Type B pancreatic cell (in vitro differentiated cells): ENCODE measurements at regions not wholly inside any gene's neighbourhood (a gene's known extent, or its start where the extent isn't known, plus 50 kb on each side); places are given as distances from the start of the nearest gene placed in this dataset.

Source experiments
- DNase-seq: peaks from one replicate; pipeline ENCODE4 v3.0.0; 2021; ENCODE audit warnings: mixed read lengths; ENCODE audit not compliant: unreplicated experiment; ENCODE audit errors: extremely low spot score
- H3K27ac Mint-ChIP-seq: 2 replicates; pipeline ENCODE4 v1.8.0; 2021; ENCODE audit warnings: mild to moderate bottlenecking, mixed read lengths
- H3K27me3 Mint-ChIP-seq: 2 replicates; pipeline ENCODE4 v1.8.0; 2021; ENCODE audit warnings: mixed read lengths
- H3K36me3 Mint-ChIP-seq: 2 replicates; pipeline ENCODE4 v1.8.0; 2021; ENCODE audit warnings: mixed read lengths
- H3K4me1 Mint-ChIP-seq: one replicate; pipeline ENCODE4 v1.8.0; 2021; ENCODE audit warnings: mixed read lengths; ENCODE audit not compliant: unreplicated experiment
- H3K4me3 Mint-ChIP-seq: 2 replicates; pipeline ENCODE4 v1.8.0; 2021; ENCODE audit warnings: mild to moderate bottlenecking, mixed read lengths
- H3K9me3 Mint-ChIP-seq: 2 replicates; pipeline ENCODE4 v1.8.0; 2021; ENCODE audit warnings: mixed read lengths
- CTCF ChIP-seq: fragments of 200-600 bp; sonication (generic); conservative IDR thresholded peaks from 2 replicates; pipeline ENCODE4 v1.5.0; 2021; ENCODE audit warnings: antibody characterized with exemption, mild to moderate bottlenecking

GRCh38 chr10:118950190-118950680 lies 79.3 kb upstream of the NANOS1 start:
- Mint-ChIP-seq H3K9me3 (no peaks in the 10 kb centered on the region), H3K4me3 (no peak overlapping the region), H3K27ac (no peak overlapping the region), H3K4me1 (peaks cover 26% of the 10 kb centered on the region), H3K27me3 (no peaks in the 10 kb centered on the region), H3K36me3 (no peaks in the 10 kb centered on the region)
- TF ChIP-seq CTCF = no peak
- DNase-seq = peak; percentile 24

- TF ChIP-seq CTCF = no peak
- H3K9me3 Mint-ChIP-seq = no peaks in the 10 kb centered on the region
- peaks cover 26% of the 10 kb centered on the region for H3K4me1 Mint-ChIP-seq
- no peaks in the 10 kb centered on the region for H3K27me3 Mint-ChIP-seq
- no peak overlapping the region for H3K27ac Mint-ChIP-seq
- H3K36me3 Mint-ChIP-seq = no peaks in the 10 kb centered on the region
- no peak overlapping the region for H3K4me3 Mint-ChIP-seq
- DNase-seq = no peak
These were observed 78.4 kb upstream of the NANOS1 start for GRCh38 chr10:118950997-118951637.

GRCh38 chr10:118952493-118953295 lies 76.8 kb upstream of the NANOS1 start:
- Mint-ChIP-seq H3K27me3 (no peaks in the 10 kb centered on the region), H3K27ac (no peak overlapping the region), H3K9me3 (no peaks in the 10 kb centered on the region), H3K4me3 (no peak overlapping the region), H3K4me1 (peaks cover 26% of the 10 kb centered on the region), H3K36me3 (no peaks in the 10 kb centered on the region)
- no peak for TF ChIP-seq CTCF
- DNase-seq = peak; percentile 51

- Mint-ChIP-seq H3K27ac (no peak overlapping the region), H3K4me1 (peaks cover 26% of the 10 kb centered on the region), H3K27me3 (no peaks in the 10 kb centered on the region), H3K9me3 (no peaks in the 10 kb centered on the region), H3K36me3 (no peaks in the 10 kb centered on the region), H3K4me3 (no peak overlapping the region)
- no peak for TF ChIP-seq CTCF
- peak; percentile 24 for DNase-seq
These were observed 75.7 kb upstream of the NANOS1 start for GRCh38 chr10:118953598-118954393.

- DNase-seq = peak; percentile 36
- Mint-ChIP-seq H3K27ac (no peak overlapping the region), H3K27me3 (no peaks in the 10 kb centered on the region), H3K4me3 (no peak overlapping the region), H3K9me3 (no peaks in the 10 kb centered on the region), H3K4me1 (peaks cover 23% of the 10 kb centered on the region), H3K36me3 (no peaks in the 10 kb centered on the region)
- TF ChIP-seq CTCF = no peak
These were observed 74.0 kb upstream of the NANOS1 start for GRCh38 chr10:118955531-118955930.
